HCT116 (cell line): ENCODE measurements at regions not wholly inside any gene's neighbourhood (a gene's known extent, or its start where the extent isn't known, plus 50 kb on each side); places are given as distances from the start of the nearest gene placed in this dataset.

Experiments
- ATAC-seq: fragments of 200-7000 bp; cut with Tn5 transposase; 2 replicates; pipeline ENCODE4 v1.9.1; 2020; ENCODE audit warnings: mild to moderate bottlenecking, moderate library complexity
- BruUV-seq: library from RNA; stranded (reverse); fragments of 400-500 nt; replicated peaks from 2 replicates; lab custom pipeline; 2021; lab: Mats Ljungman, UMichigan
- CTCF ChIA-PET: fragments of 300-600 bp; sonication (Branson Sonifier 250); formaldehyde crosslinking; loops from one replicate; lab custom pipeline; 2021; ENCODE audit warnings: antibody characterized with exemption; lab: Charles Lee
- POLR2A ChIA-PET: fragments of 300-600, 350-600 bp; sonication (Branson Sonifier 250); formaldehyde crosslinking; loops from one replicate; lab custom pipeline; 2021; ENCODE audit warnings: antibody characterized with exemption; lab: Charles Lee
- RAD21 ChIA-PET, 2 experiments: fragments of 300-600 bp; sonication (Branson Sonifier 250); formaldehyde crosslinking; loops; one replicate each; lab custom pipeline; 2023; ENCODE audit warnings: low total read pairs in 2 of 2; ENCODE audit not compliant: uncharacterized antibody in 2 of 2, unreplicated experiment in 2 of 2, low non-redundant PET in 1 of 2; lab: Charles Lee
- DNase-seq: peaks from one replicate; pipeline ENCODE4 v3.0.0-alpha.2; 2010; ENCODE audit warnings: low read depth, low spot score
- H2AFZ ChIP-seq: fragments of 200-600 bp; shearing (Covaris generic), sonication (generic); 2 replicates; pipeline ENCODE4 v1.6.1; 2017; ENCODE audit warnings: low read depth, mixed run types, mixed read lengths, antibody characterized with exemption, low read length; ENCODE audit not compliant: poor library complexity, severe bottlenecking
- H3K27ac ChIP-seq: 2 replicates; pipeline ENCODE4 v1.5.1; 2012; ENCODE audit warnings: low read depth, low read length
- H3K27me3 ChIP-seq: fragments of 200-600 bp; sonication (generic); 2 replicates; pipeline ENCODE4 v1.6.1; 2016; ENCODE audit warnings: mixed run types, low read length, mixed read lengths; ENCODE audit not compliant: insufficient read depth
- H3K36me3 ChIP-seq, 2 experiments: fragments of 200-500 bp in 1 of 2; fragments of 200-600 bp in 1 of 2; sonication (Bioruptor generic) in 1 of 2; sonication (generic) in 1 of 2; 2 replicates each; pipeline versions ENCODE4 v1.5.1 to v1.6.1; 2014 to 2016; ENCODE audit warnings: low read length in 2 of 2, inconsistent platforms in 1 of 2, mixed read lengths in 1 of 2, mixed run types in 1 of 2; ENCODE audit not compliant: insufficient read depth in 2 of 2, control insufficient read depth in 1 of 2
- H3K4me1 ChIP-seq, 2 experiments: fragments of 200-600 bp in 1 of 2; sonication (generic) in 1 of 2; 2 replicates each; pipeline versions ENCODE4 v1.5.1 to v1.6.1; 2012 to 2017; ENCODE audit warnings: low read length in 2 of 2, inconsistent platforms in 1 of 2, mild to moderate bottlenecking in 1 of 2, mixed read lengths in 1 of 2, mixed run types in 1 of 2, moderate library complexity in 1 of 2; ENCODE audit not compliant: insufficient read depth in 2 of 2, control insufficient read depth in 1 of 2
- H3K4me2 ChIP-seq: fragments of 200-600 bp; sonication (generic); 2 replicates; pipeline ENCODE4 v1.6.1; 2017; ENCODE audit warnings: mixed run types, low read length, mixed read lengths
- H3K4me3 ChIP-seq, 2 experiments: fragments of 200-600 bp in 1 of 2; sonication (generic) in 1 of 2; replicated peaks in 1 of 2; 2 replicates each; pipeline ENCODE4 v1.5.1; 2011 to 2016; ENCODE audit warnings: low read length in 2 of 2, control low read depth in 1 of 2, low read depth in 1 of 2, mild to moderate bottlenecking in 1 of 2, mixed read lengths in 1 of 2, mixed run types in 1 of 2
- H3K79me2 ChIP-seq: fragments of 200-600 bp; sonication (generic); 2 replicates; pipeline ENCODE4 v1.6.1; 2017; ENCODE audit warnings: mild to moderate bottlenecking, mixed run types, low read length, moderate library complexity, mixed read lengths; ENCODE audit not compliant: insufficient read depth
- H3K9ac ChIP-seq: fragments of 200-600 bp; sonication (generic); 2 replicates; pipeline ENCODE4 v1.6.1; 2016; ENCODE audit warnings: low read length, mixed read lengths
- H3K9me2 ChIP-seq: fragments of 200-600 bp; sonication (generic), shearing (Covaris generic); 2 replicates; pipeline ENCODE4 v1.6.1; 2017; ENCODE audit warnings: mixed run types, mild to moderate bottlenecking, moderate library complexity; ENCODE audit not compliant: insufficient read depth
- H3K9me3 ChIP-seq, 2 experiments: fragments of 200-500 bp in 1 of 2; fragments of 200-600 bp in 1 of 2; sonication (Bioruptor generic) in 1 of 2; sonication (generic) in 1 of 2; 2 replicates each; pipeline ENCODE4 v1.6.1; 2014 to 2017; ENCODE audit warnings: low read length in 2 of 2, mixed read lengths in 2 of 2, inconsistent platforms in 1 of 2, low read depth in 1 of 2, mild to moderate bottlenecking in 1 of 2, mixed run types in 1 of 2, moderate library complexity in 1 of 2; ENCODE audit not compliant: control insufficient read depth in 1 of 2, insufficient read depth in 1 of 2
- H4K20me1 ChIP-seq: fragments of 200-600 bp; sonication (generic), shearing (Covaris generic); 2 replicates; pipeline ENCODE4 v1.6.1; 2017; ENCODE audit warnings: mixed run types, mild to moderate bottlenecking, moderate library complexity; ENCODE audit not compliant: insufficient read depth
- CBX3 ChIP-seq: IDR thresholded peaks from 2 replicates; pipeline ENCODE4 v1.6.1; 2012; ENCODE audit warnings: low read depth
- EGR1 ChIP-seq: IDR thresholded peaks from 2 replicates; pipeline ENCODE4 v1.6.1; 2012; ENCODE audit warnings: low read depth
- FOSL1 ChIP-seq: IDR thresholded peaks from 2 replicates; pipeline ENCODE4 v1.6.1; 2012; ENCODE audit warnings: low read depth
- JUND ChIP-seq: IDR thresholded peaks from 2 replicates; pipeline ENCODE4 v1.6.1; 2012
- POLR2A ChIP-seq: IDR thresholded peaks from 2 replicates; pipeline ENCODE4 v1.7.0; 2011; ENCODE audit warnings: borderline replicate concordance; ENCODE audit not compliant: insufficient read depth, insufficient read length; ENCODE audit errors: extremely low read depth
- RAD21 ChIP-seq: IDR thresholded peaks from 2 replicates; pipeline ENCODE4 v1.6.1; 2012; ENCODE audit warnings: low read depth, mild to moderate bottlenecking
- SIN3A ChIP-seq: IDR thresholded peaks from 2 replicates; pipeline ENCODE4 v1.6.1; 2012; ENCODE audit warnings: low read depth
- SRF ChIP-seq: IDR thresholded peaks from 2 replicates; pipeline ENCODE4 v1.6.1; 2012; ENCODE audit warnings: low read depth
- TCF7L2 ChIP-seq: IDR thresholded peaks from 2 replicates; pipeline ENCODE4 v1.7.0; 2011; ENCODE audit warnings: borderline replicate concordance, inconsistent platforms; ENCODE audit not compliant: insufficient read depth, insufficient read length; ENCODE audit errors: extremely low read depth
- YY1 ChIP-seq: IDR thresholded peaks from 2 replicates; pipeline ENCODE4 v1.6.1; 2011; ENCODE audit warnings: low read length, low read depth, moderate library complexity, mild to moderate bottlenecking; ENCODE audit not compliant: insufficient replicate concordance; ENCODE audit errors: extremely low read depth
- ZFX ChIP-seq: fragments of 450-650 bp; IDR thresholded peaks from 2 replicates; pipeline ENCODE4 v1.6.1; 2017
- intact Hi-C: fragments of 100-400 bp; cut with micrococcal nuclease; formaldehyde crosslinking; loops from 2 replicates; pipeline ENCODE4 v1.10.0; 2022
- TF ChIP-seq, protein P1 (sequence below): IDR thresholded peaks from 2 replicates; pipeline ENCODE4 v1.6.1; 2011; ENCODE audit warnings: mild to moderate bottlenecking, low read length, moderate library complexity; ENCODE audit not compliant: insufficient replicate concordance; ENCODE audit errors: extremely low read depth
- TF ChIP-seq, protein P2 (sequence below): IDR thresholded peaks from 2 replicates; pipeline ENCODE4 v1.6.1; 2012
- TF ChIP-seq, protein P3 (sequence below): IDR thresholded peaks from 2 replicates; pipeline ENCODE4 v1.6.1; 2012; ENCODE audit warnings: low read depth

DNA sequence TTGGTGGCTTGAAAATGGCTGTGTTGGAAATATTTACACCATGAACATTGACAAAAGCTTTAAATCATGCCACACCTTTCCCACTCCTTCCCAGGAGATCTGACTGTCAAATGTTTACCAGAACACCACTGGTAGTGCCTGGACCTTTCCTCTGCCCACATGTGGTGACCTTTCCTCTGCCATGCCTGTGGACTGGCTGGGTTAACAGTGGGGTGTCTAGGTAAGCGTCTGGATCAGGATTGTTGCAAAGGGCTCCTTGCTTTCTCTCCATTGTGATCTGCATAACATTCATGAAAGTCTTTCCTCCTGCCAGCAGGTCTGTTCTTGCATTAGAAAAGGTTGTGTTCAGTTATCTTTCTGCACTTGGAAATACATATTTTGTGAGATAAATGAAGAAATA, 572.7 kb downstream of the DHX35 start (continued):
- TF ChIP-seq ZFX (no peak), YY1 (no peak), TCF7L2 (no peak), FOSL1 (no peak)
- TF ChIP-seq, protein P1, sequence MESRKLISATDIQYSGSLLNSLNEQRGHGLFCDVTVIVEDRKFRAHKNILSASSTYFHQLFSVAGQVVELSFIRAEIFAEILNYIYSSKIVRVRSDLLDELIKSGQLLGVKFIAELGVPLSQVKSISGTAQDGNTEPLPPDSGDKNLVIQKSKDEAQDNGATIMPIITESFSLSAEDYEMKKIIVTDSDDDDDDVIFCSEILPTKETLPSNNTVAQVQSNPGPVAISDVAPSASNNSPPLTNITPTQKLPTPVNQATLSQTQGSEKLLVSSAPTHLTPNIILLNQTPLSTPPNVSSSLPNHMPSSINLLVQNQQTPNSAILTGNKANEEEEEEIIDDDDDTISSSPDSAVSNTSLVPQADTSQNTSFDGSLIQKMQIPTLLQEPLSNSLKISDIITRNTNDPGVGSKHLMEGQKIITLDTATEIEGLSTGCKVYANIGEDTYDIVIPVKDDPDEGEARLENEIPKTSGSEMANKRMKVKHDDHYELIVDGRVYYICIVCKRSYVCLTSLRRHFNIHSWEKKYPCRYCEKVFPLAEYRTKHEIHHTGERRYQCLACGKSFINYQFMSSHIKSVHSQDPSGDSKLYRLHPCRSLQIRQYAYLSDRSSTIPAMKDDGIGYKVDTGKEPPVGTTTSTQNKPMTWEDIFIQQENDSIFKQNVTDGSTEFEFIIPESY = no peak

DNA sequence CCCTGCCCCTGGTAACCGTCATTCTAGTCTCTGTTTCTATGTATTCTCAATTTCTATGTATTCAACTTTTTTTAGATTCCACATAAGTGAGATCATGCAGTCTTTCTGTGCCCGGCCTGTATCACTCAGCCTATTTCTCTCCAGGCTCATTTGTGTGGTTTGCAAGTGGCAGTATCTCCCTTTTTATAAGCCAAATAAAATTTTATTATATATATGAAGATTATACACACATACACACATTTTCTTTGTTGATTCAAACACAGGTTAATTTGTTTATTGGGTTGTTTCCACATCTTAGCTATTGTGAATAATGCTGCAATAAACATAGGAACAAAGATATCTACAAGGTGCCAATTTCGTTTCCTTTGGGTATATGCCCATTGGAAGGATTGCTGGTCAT, 571.7 kb downstream of the DHX35 start:
- ChIA-PET RAD21 (no interaction called here), POLR2A (no interaction called here), CTCF (no interaction called here)
- ATAC-seq (no peak), DNase-seq (no peak)
- no peaks in the 10 kb centered on the region for H3K4me1 ChIP-seq
- no peaks in the 10 kb centered on the region for H4K20me1 ChIP-seq
- no peak overlapping the region for H2AFZ ChIP-seq
- no peaks in the 10 kb centered on the region for H3K36me3 ChIP-seq
- no peaks in the 10 kb centered on the region for H3K27me3 ChIP-seq
- H3K4me3 ChIP-seq = no peak overlapping the region
- BruUV-seq = no TSS peak
- H3K9me2 ChIP-seq = no peaks in the 10 kb centered on the region
- intact Hi-C loops = no loop called here
- H3K9ac ChIP-seq = no peak overlapping the region
- no peaks in the 10 kb centered on the region for H3K79me2 ChIP-seq
- TF ChIP-seq EGR1 (no peak), POLR2A (no peak), JUND (no peak), RAD21 (no peak), SRF (no peak), CBX3 (no peak), SIN3A (no peak)
- TF ChIP-seq, protein P2, sequence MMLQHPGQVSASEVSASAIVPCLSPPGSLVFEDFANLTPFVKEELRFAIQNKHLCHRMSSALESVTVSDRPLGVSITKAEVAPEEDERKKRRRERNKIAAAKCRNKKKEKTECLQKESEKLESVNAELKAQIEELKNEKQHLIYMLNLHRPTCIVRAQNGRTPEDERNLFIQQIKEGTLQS = no peak
- TF ChIP-seq, protein P1 = no peak
- TF ChIP-seq, protein P3, sequence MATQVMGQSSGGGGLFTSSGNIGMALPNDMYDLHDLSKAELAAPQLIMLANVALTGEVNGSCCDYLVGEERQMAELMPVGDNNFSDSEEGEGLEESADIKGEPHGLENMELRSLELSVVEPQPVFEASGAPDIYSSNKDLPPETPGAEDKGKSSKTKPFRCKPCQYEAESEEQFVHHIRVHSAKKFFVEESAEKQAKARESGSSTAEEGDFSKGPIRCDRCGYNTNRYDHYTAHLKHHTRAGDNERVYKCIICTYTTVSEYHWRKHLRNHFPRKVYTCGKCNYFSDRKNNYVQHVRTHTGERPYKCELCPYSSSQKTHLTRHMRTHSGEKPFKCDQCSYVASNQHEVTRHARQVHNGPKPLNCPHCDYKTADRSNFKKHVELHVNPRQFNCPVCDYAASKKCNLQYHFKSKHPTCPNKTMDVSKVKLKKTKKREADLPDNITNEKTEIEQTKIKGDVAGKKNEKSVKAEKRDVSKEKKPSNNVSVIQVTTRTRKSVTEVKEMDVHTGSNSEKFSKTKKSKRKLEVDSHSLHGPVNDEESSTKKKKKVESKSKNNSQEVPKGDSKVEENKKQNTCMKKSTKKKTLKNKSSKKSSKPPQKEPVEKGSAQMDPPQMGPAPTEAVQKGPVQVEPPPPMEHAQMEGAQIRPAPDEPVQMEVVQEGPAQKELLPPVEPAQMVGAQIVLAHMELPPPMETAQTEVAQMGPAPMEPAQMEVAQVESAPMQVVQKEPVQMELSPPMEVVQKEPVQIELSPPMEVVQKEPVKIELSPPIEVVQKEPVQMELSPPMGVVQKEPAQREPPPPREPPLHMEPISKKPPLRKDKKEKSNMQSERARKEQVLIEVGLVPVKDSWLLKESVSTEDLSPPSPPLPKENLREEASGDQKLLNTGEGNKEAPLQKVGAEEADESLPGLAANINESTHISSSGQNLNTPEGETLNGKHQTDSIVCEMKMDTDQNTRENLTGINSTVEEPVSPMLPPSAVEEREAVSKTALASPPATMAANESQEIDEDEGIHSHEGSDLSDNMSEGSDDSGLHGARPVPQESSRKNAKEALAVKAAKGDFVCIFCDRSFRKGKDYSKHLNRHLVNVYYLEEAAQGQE = no peak
- TF ChIP-seq, all 23 proteins: peak for 0
- peaks cover 0 to 5% of the 10 kb centered on the region in 2 experiments; a peak in 1 of 4 replicates for H3K9me3 ChIP-seq
- H3K4me2 ChIP-seq = no peak overlapping the region
- H3K27ac ChIP-seq = no peak overlapping the region
